Thyroid gland (tissue), 4 donors: ENCODE measurements at regions not wholly inside any gene's neighbourhood (a gene's known extent, or its start where the extent isn't known, plus 50 kb on each side); places are given as distances from the start of the nearest gene placed in this dataset.
"Not testable (repeated sequence)": the region's sequence is repeated elsewhere in the genome, so short reads cannot be mapped to it uniquely, and the experiment has no call there.

Experiments used
- CTCF ChIP-seq, 6 experiments: fragments of 200-600 bp in 3 of 6; fragments of 450-650 bp in 3 of 6; sonication (generic) in 3 of 6; IDR thresholded peaks; one replicate each; pipeline ENCODE4 v1.5.1; 2016 to 2019; ENCODE audit warnings: antibody characterized with exemption in 6 of 6, mild to moderate bottlenecking in 2 of 6, inconsistent platforms in 1 of 6, moderate library complexity in 1 of 6
- POLR2A ChIP-seq, 2 donors: fragments of 450-650 bp; IDR thresholded peaks; one replicate each; pipeline ENCODE4 v1.6.1; 2017; ENCODE audit warnings: antibody characterized with exemption in 2 of 2, mild to moderate bottlenecking in 2 of 2, moderate library complexity in 1 of 2

GRCh38 chr7:9621306-9621902 lies 1188.0 kb downstream of the NXPH1 start:
- not testable (repeated sequence) for TF ChIP-seq POLR2A, CTCF (IDR thresholded peaks at IDR 0.05)
